Kidney glomerular epithelial cell (primary cell): ENCODE measurements at regions not wholly inside any gene's neighbourhood (a gene's known extent, or its start where the extent isn't known, plus 50 kb on each side); places are given as distances from the start of the nearest gene placed in this dataset.

ENCODE experiments used
- DNase-seq: peaks from one replicate; lab custom pipeline; 2025; lab: John Stamatoyannopoulos, UW

GRCh38 chr7:17485368-17485767, 186.9 kb downstream of the AHR start:
- no peak for DNase-seq

GRCh38 chr7:17485904-17486303, 187.5 kb downstream of the AHR start:
- DNase-seq, result no peak

GRCh38 chr7:17486835-17487234, 188.4 kb downstream of the AHR start:
- no peak for DNase-seq

- no peak for DNase-seq
Measured at GRCh38 chr7:17487343-17487742, 188.9 kb downstream of the AHR start.

- no peak for DNase-seq
Measured at GRCh38 chr7:17488829-17489228, 190.4 kb downstream of the AHR start.

GRCh38 chr7:17489961-17490360, 191.5 kb downstream of the AHR start:
- no peak for DNase-seq

GRCh38 chr7:17490825-17491224, 192.4 kb downstream of the AHR start:
- DNase-seq, result no peak

GRCh38 chr7:17492437-17492836, 194.0 kb downstream of the AHR start:
- DNase-seq, result no peak

- DNase-seq, result no peak
Measured at GRCh38 chr7:17493446-17493845, 195.0 kb downstream of the AHR start.

- no peak for DNase-seq
Measured at GRCh38 chr7:17495655-17496394, 197.4 kb downstream of the AHR start.

GRCh38 chr7:17497136-17497535, 198.7 kb downstream of the AHR start:
- no peak for DNase-seq

- DNase-seq, result no peak
Measured at GRCh38 chr7:17497549-17498167, 199.2 kb downstream of the AHR start.

GRCh38 chr7:17498230-17498629, 199.8 kb downstream of the AHR start:
- DNase-seq, result no peak

- no peak for DNase-seq
Measured at GRCh38 chr7:17500736-17501135, 202.3 kb downstream of the AHR start.

GRCh38 chr7:17501441-17502212, 203.2 kb downstream of the AHR start:
- no peak for DNase-seq

GRCh38 chr7:17502213-17503060, 204.0 kb downstream of the AHR start:
- no peak for DNase-seq

GRCh38 chr7:17506095-17506494, 207.6 kb downstream of the AHR start:
- DNase-seq, result no peak

GRCh38 chr7:17506596-17506995, 208.1 kb downstream of the AHR start:
- no peak for DNase-seq

GRCh38 chr7:17507717-17508116, 209.3 kb downstream of the AHR start:
- DNase-seq, result no peak

GRCh38 chr7:17512181-17512675, 213.8 kb downstream of the AHR start:
- no peak for DNase-seq

GRCh38 chr7:17516771-17517170, 218.3 kb downstream of the AHR start:
- DNase-seq, result no peak

- peak; percentile 60 for DNase-seq
Measured at GRCh38 chr7:17520941-17521340, 222.5 kb downstream of the AHR start.
